SJSA1 (cell line): ENCODE measurements at regions not wholly inside any gene's neighbourhood (a gene's known extent, or its start where the extent isn't known, plus 50 kb on each side); places are given as distances from the start of the nearest gene placed in this dataset.

ENCODE experiments used
- DNase-seq, 2 experiments: peaks; one replicate each; pipeline ENCODE4 v3.0.0-alpha.2; 2015 to 2020; ENCODE audit warnings: low spot score in 2 of 2, low read depth in 1 of 2
- H3K27ac ChIP-seq: fragments of 250-450 bp; sonication (Bioruptor Pico); 2 replicates; pipeline ENCODE4 v1.5.1; 2020; ENCODE audit warnings: mild to moderate bottlenecking, moderate library complexity
- H3K27me3 ChIP-seq: fragments of 250-450 bp; sonication (Bioruptor Pico); replicated peaks from 2 replicates; pipeline ENCODE4 v1.5.1; 2020; ENCODE audit warnings: mild to moderate bottlenecking, moderate library complexity
- H3K36me3 ChIP-seq: fragments of 250-450 bp; sonication (Bioruptor Pico); 2 replicates; pipeline ENCODE4 v1.5.1; 2020; ENCODE audit warnings: mild to moderate bottlenecking
- H3K4me1 ChIP-seq: fragments of 250-450 bp; sonication (Bioruptor Pico); replicated peaks from 2 replicates; pipeline ENCODE4 v1.6.1; 2021; ENCODE audit warnings: mild to moderate bottlenecking
- H3K4me3 ChIP-seq: fragments of 250-450 bp; sonication (Bioruptor Pico); 2 replicates; pipeline ENCODE4 v1.5.1; 2020; ENCODE audit warnings: mild to moderate bottlenecking
- H3K9me3 ChIP-seq: fragments of 250-450 bp; sonication (Bioruptor Pico); replicated peaks from 2 replicates; pipeline ENCODE4 v1.5.1; 2020; ENCODE audit warnings: mild to moderate bottlenecking

DNA sequence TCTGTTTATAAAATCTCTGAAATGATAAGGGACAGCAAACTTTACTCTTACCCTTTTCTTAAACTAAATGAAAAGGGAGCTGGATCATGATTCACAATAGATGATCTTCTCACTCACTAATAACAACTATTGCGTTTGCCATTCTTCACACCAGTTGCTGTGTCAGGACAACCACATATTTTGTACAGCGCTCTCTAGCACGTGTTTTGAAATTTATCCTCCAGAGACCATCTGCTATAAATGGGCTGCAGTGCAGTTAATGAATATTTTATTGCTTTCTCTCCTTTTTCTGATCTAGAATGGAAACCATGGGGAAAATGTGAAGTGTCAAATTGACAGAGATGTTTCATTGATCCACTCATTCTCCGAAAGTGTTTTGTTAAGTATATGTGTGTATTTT is 258.4 kb upstream of the CCNH start:
- H3K4me1 ChIP-seq, result no peaks in the 10 kb centered on the region
- H3K36me3 ChIP-seq, result no peaks in the 10 kb centered on the region
- DNase-seq, result no peak
- H3K9me3 ChIP-seq, result no peaks in the 10 kb centered on the region
- no peak overlapping the region for H3K4me3 ChIP-seq
- no peak overlapping the region for H3K27ac ChIP-seq
- peaks cover 6% of the 10 kb centered on the region for H3K27me3 ChIP-seq

DNA sequence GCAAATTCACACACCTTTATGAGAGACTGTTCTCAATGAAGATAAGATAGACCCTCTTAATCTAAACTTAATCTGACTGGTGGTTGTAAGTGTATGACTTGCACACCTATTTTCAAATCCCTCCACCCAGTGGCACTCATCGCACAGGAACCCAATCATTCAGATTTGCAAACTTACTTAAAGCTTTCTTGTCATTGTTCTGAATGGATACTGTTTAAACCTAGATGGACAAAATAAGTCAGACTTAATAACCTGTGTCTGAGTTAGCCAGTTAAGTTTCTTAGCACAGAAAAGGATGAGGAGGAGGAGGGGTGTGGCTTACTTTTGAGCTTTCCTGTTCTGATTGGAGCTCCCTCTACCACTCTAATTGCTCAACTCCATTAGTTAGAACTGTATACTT is 252.4 kb upstream of the CCNH start:
- no peak for DNase-seq
- Histone ChIP-seq H3K4me3 (no peak overlapping the region), H3K27ac (no peak overlapping the region), H3K27me3 (no peaks in the 10 kb centered on the region), H3K4me1 (no peaks in the 10 kb centered on the region), H3K36me3 (no peaks in the 10 kb centered on the region), H3K9me3 (no peaks in the 10 kb centered on the region)

DNA sequence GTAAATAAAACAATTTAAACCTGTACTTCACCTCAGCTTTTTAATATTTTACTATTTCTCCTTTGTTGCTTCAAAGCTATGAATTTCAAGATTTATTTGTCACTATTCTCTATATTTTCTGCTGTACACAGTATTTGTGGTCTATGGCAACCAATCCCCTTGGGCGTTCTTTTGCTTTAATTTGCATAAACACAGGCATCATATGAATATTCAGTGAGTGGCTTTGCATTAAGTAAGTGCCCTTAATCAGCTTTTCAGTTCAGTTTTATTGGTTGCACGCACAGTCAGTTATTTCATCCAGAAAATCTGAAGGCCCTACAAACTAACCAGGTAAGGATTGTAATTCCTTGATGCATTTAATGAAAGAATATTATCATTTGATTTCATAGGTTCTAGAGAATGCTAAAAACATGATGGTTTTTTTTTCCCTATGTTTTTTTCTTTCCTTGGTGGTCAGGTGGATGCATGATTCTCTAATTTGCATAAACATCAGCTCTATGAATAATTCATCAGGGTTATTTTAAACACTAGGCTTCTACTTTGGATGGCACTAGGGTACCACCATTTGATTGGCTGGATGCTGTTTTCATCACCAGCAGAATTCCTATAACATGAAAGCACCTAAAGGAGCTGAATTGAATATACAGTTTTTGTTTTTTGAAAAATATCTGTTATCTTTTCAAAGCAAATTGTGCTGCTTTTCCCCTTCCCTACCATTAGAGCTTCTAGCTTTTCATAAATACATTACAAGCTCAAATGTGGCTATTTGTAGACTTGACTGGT is 249.2 kb upstream of the CCNH start:
- no peak overlapping the region for H3K4me3 ChIP-seq
- no peaks in the 10 kb centered on the region for H3K27me3 ChIP-seq
- no peak overlapping the region for H3K27ac ChIP-seq
- no peaks in the 10 kb centered on the region for H3K9me3 ChIP-seq
- DNase-seq, result no peak
- H3K36me3 ChIP-seq, result no peaks in the 10 kb centered on the region
- no peaks in the 10 kb centered on the region for H3K4me1 ChIP-seq

DNA sequence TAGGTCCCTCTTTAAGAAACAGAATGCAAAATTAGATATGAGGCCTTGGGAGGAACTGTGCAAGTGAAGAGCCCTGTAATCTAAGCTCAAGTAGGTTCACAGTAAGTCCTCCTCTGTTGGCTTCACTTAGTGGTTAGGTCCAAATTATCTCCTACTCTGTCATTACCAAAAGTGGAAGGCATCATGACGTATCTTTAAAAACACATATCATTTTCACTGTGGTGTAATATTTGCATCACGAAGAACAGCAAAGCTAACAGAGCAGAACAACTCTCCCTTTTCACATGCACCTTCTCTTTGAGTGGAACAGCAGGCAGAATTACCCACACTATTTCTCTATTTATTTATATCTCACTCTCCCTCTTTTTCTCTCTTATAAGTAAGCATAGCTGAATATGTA is 240.5 kb upstream of the CCNH start:
- DNase-seq, result no peak
- H3K27ac ChIP-seq, result no peak overlapping the region
- H3K36me3 ChIP-seq, result no peaks in the 10 kb centered on the region
- H3K9me3 ChIP-seq, result no peaks in the 10 kb centered on the region
- H3K4me3 ChIP-seq, result no peak overlapping the region
- no peaks in the 10 kb centered on the region for H3K4me1 ChIP-seq
- no peaks in the 10 kb centered on the region for H3K27me3 ChIP-seq

DNA sequence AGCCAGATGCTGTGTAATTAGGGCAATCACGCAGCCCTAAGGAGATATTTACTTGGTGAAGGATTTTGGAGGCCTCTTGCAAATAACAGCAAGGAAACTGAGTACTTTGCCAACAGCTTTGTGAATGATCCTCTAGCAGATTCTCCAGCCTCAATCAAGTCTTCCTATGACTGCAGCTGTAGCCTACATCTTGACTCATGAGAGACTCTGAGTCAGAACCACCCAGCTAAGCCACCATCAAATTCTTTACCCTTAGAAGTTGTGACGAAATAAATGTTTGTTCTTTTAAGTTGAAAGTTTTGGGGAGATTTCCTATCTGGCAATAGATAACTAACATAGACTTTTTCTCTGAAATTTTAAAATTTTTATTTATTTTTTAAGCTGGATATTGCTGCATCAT is 237.6 kb upstream of the CCNH start:
- no peaks in the 10 kb centered on the region for H3K9me3 ChIP-seq
- no peaks in the 10 kb centered on the region for H3K36me3 ChIP-seq
- no peak for DNase-seq
- H3K27ac ChIP-seq, result no peak overlapping the region
- no peak overlapping the region for H3K4me3 ChIP-seq
- H3K4me1 ChIP-seq, result no peaks in the 10 kb centered on the region
- no peaks in the 10 kb centered on the region for H3K27me3 ChIP-seq

DNA sequence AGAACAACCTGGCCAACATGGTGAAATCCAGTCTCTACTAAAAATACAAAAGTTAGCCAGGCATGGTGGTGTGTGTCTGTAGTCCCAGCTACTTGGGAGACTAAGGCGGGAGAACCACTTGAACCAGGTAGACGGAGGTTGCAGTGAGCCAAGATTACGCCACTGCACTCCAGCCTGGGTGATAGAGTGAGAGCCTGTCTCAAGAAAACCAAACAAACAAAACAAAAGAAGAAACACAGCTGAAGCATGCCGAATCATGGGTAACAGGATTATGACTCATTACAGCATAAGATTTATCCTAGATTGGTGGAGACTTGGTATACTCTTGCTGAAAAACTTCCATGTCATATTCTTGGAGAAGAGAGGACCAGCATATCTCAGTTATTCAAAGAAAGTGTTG is 236.7 kb upstream of the CCNH start:
- Histone ChIP-seq H3K9me3 (no peaks in the 10 kb centered on the region), H3K36me3 (no peaks in the 10 kb centered on the region), H3K27ac (no peak overlapping the region), H3K4me3 (no peak overlapping the region), H3K27me3 (no peaks in the 10 kb centered on the region), H3K4me1 (no peaks in the 10 kb centered on the region)
- DNase-seq, result peak in 1 of 2 experiments; percentile 6

DNA sequence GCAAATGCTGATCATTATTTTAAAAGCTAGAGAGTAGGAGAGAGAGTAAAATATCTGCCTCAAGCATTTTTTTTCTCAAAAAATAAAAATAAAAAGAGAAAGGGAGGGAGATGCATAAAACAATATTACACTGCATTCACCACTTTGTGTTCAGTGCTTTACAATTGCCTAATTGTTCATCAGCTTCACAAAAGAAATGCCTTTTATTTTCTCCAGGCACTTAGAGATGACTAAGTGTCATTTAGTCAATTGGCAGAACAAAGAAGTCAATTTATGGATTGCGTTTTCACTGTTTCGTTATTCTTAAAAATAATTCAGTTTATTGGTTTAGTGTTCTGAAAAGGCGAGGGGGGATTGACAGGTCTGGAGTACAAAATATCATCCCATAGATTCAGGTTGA is 232.5 kb upstream of the CCNH start:
- DNase-seq, result no peak
- Histone ChIP-seq H3K4me1 (no peaks in the 10 kb centered on the region), H3K4me3 (no peak overlapping the region), H3K27ac (no peak overlapping the region), H3K27me3 (no peaks in the 10 kb centered on the region), H3K9me3 (no peaks in the 10 kb centered on the region), H3K36me3 (no peaks in the 10 kb centered on the region)

DNA sequence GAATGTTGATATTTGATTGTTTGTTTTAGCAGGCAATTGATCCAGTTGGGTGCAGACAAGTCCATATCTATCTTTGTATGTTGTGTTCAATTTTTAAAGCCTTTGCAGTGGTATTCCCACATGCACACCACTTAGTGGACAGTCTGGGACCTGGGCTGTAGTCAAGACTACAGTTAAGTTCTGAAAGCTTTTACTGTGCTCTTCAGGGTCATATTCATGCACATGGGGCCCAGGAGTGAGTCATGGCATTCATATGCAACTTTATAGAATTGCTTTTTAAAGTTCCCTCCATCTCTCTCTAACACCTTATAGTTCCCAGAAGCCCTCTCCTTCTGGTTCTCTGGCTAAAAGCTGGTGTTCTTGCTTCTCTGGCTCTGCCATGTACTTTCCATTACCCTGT is 228.2 kb upstream of the CCNH start:
- no peak overlapping the region for H3K4me3 ChIP-seq
- DNase-seq, result no peak
- no peaks in the 10 kb centered on the region for H3K9me3 ChIP-seq
- H3K4me1 ChIP-seq, result no peaks in the 10 kb centered on the region
- no peak overlapping the region for H3K27ac ChIP-seq
- H3K27me3 ChIP-seq, result no peaks in the 10 kb centered on the region
- no peaks in the 10 kb centered on the region for H3K36me3 ChIP-seq

DNA sequence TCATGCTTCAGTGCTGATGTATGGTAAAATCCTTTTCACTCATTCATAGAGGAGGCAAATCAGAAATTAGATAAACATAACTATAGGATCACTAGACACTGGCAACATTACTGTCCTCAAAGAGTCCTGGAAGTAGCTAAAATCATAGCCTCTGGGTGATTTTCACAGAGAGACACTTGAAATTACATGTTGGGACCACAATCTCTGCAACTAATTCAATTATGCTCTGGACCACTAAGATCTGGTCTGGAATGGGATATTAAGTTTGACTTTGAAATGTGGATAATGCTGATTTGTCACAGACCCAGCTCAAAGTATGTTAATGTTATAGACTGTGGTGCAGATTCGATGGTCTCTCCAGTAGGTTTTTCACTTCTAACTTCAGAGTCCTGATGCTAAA is 214.6 kb upstream of the CCNH start:
- Histone ChIP-seq H3K27ac (no peak overlapping the region), H3K9me3 (no peaks in the 10 kb centered on the region), H3K27me3 (0 out of 2 replicates have a peak, but pooled peaks cover 3% of the 10 kb centered on the region), H3K4me3 (no peak overlapping the region), H3K36me3 (no peaks in the 10 kb centered on the region), H3K4me1 (no peaks in the 10 kb centered on the region)
- DNase-seq, result no peak

DNA sequence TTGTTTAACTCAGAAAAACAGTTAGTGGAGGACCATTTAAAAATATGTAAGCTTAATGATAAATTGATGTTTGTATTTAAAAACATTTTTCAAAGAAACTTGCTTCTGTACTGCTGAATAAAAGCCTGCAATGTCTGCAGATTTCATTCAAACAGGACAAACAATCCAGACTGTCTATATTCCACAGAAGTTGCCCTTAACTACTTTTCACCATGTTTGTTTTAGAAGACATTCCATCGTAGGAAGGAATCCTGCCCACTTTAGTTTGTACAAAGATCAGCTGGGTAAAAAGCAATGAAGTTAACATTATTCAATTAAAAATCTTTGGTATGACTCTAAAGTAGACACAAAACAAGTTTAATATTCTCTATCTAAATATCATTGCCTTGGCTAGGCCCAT is 195.7 kb upstream of the CCNH start:
- no peaks in the 10 kb centered on the region for H3K27me3 ChIP-seq
- H3K36me3 ChIP-seq, result no peaks in the 10 kb centered on the region
- DNase-seq, result no peak
- H3K4me3 ChIP-seq, result no peak overlapping the region
- H3K9me3 ChIP-seq, result no peaks in the 10 kb centered on the region
- no peak overlapping the region for H3K27ac ChIP-seq
- no peaks in the 10 kb centered on the region for H3K4me1 ChIP-seq

DNA sequence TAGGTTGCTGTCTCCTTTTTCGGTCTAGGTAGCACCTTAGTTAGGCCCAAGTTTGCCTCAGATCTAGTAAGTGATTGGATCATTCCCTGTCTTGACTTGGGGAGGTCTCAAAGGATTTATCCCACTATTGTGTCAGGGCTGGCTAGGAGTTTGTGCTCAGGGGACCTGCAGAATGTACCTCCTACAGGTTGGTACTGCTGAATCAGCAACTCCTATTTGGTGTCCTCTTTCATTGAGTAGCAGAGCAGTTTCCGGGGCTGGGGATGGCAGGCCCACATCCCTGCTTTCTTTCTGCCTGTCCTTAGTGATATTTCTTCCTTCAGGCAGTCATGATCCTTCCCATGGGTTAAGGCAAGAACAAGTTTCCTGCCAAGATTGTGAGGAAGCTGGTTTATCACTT is 192.9 kb upstream of the CCNH start:
- no peak for DNase-seq
- H3K27ac ChIP-seq, result no peak overlapping the region
- H3K9me3 ChIP-seq, result no peaks in the 10 kb centered on the region
- no peaks in the 10 kb centered on the region for H3K36me3 ChIP-seq
- no peaks in the 10 kb centered on the region for H3K27me3 ChIP-seq
- no peak overlapping the region for H3K4me3 ChIP-seq
- no peaks in the 10 kb centered on the region for H3K4me1 ChIP-seq

DNA sequence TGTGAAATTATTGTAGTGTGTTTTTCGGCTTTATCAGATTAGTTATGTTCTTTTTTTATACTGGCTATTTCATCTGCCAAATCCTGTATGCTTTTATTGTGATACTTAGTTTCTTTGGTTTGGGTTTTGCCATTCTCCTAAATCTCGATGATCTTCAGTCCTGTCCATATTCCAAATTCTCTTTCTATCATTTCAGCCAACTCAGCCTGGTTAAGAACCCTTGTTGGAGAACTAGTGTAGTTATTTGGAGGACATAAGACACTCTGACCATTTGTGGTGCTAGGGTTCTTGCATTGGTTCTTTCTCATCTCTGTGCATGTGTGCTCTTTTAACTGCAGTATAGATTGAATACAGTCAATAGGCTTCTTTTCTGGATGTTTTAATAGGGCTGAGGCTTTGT is 187.0 kb upstream of the CCNH start:
- DNase-seq, result no peak
- no peaks in the 10 kb centered on the region for H3K9me3 ChIP-seq
- H3K27ac ChIP-seq, result no peak overlapping the region
- H3K27me3 ChIP-seq, result no peaks in the 10 kb centered on the region
- no peak overlapping the region for H3K4me3 ChIP-seq
- H3K4me1 ChIP-seq, result no peaks in the 10 kb centered on the region
- H3K36me3 ChIP-seq, result no peaks in the 10 kb centered on the region

DNA sequence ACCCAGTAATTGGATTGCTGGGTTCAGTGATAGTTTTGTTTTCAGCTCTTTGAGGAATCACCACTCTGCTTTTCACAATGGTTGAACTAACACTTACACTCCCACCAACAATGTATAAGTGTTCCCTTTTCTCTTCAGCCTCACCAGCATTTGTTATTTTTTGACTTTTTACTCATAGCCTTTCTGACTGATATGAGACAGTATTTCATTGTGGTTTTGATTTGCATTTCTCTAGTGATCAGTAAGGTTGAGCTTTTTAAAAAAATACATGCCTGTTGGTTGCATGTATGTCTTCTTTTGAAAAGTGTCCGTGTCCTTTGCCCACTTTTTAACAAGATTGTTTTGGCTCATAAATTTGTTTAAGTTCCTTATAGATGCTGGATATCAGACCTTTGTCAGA is 185.7 kb upstream of the CCNH start:
- Histone ChIP-seq H3K36me3 (no peaks in the 10 kb centered on the region), H3K27ac (no peak overlapping the region), H3K4me1 (no peaks in the 10 kb centered on the region), H3K4me3 (no peak overlapping the region), H3K9me3 (no peaks in the 10 kb centered on the region), H3K27me3 (no peaks in the 10 kb centered on the region)
- no peak for DNase-seq

DNA sequence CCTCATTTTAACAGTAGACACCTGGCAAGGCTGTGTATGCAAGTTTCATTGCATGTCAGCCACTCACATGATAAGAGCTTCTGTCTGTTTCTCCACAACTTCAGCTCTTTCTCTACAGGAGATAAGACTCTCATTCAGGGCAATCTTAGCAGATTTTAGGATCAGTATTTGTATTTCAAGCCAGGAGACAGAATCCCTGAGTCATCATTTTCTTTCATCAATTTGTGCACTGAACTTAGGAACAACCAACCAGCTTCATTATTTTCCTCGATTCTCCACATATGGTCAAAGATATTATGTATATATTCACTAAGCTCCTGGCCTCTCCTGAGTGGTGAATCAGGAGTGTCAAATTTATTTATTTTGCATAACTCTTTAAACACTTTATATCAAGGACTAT is 181.8 kb upstream of the CCNH start:
- Histone ChIP-seq H3K27me3 (no peaks in the 10 kb centered on the region), H3K4me1 (no peaks in the 10 kb centered on the region), H3K4me3 (no peak overlapping the region), H3K27ac (no peak overlapping the region), H3K36me3 (no peaks in the 10 kb centered on the region), H3K9me3 (no peaks in the 10 kb centered on the region)
- no peak for DNase-seq

DNA sequence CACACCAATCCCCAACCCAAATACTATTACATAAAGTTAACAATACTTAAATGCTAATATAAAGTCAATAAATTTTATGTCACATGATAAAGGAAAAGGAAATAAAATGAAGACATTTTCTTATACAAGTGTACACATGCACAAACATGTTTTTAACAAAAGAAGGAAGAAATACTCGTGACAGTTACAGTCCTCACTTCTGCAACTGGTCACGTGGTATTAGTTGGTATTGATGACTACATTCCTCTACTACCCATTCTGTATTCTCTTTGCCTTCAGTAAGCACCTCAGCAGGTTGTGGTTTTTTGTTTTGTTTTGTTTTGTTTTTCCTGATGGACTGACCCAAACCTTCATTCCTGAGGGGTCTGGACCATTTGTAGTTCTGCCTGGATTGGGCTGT is 176.9 kb upstream of the CCNH start:
- no peak for DNase-seq
- no peak overlapping the region for H3K27ac ChIP-seq
- H3K9me3 ChIP-seq, result no peaks in the 10 kb centered on the region
- H3K27me3 ChIP-seq, result no peaks in the 10 kb centered on the region
- no peaks in the 10 kb centered on the region for H3K4me1 ChIP-seq
- H3K36me3 ChIP-seq, result no peaks in the 10 kb centered on the region
- H3K4me3 ChIP-seq, result no peak overlapping the region
